GM19240 (cell line): ENCODE measurements at regions not wholly inside any gene's neighbourhood (a gene's known extent, or its start where the extent isn't known, plus 50 kb on each side); places are given as distances from the start of the nearest gene placed in this dataset.

Source experiments
- DNase-seq: peaks from one replicate; pipeline ENCODE4 v3.0.0; 2011; ENCODE audit warnings: low spot score; ENCODE audit not compliant: insufficient read length

GRCh38 chr1:68332041-68332440 is 99.7 kb upstream of the WLS start:
- no peak for DNase-seq

DNA sequence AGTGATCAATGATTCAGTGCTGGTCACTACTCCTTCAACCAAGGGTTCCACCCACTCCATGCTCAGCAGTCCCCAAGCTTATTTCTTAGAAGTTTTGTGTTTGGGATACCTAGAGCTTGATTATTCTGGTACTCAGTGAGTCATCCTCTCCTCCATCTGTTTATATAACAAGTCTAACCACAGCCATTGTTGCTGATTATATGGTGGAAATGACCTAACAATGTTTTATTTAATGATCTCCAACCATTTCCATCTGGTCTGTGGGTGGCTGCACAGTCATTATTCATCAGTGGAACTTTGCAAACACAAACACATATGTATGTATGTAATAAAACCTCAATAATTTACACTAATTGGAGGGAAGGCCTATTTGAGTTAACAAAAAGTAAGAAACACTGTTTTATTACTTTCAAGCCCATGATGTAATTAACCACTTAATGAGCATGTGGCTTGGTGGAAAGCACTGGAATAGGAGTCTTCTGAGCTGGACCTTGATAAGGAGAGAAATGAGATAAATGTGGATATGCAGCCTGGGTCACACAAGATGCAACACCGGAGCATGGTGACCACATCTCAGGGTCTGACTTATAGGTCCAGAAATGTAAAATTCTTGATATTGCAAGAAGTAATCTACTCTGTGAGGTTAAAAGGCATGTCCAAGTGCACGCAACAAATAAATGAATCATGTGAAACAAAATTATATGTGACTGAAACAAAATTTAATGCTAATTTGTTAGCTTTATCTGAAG is 99.0 kb upstream of the WLS start:
- DNase-seq = no peak

DNA sequence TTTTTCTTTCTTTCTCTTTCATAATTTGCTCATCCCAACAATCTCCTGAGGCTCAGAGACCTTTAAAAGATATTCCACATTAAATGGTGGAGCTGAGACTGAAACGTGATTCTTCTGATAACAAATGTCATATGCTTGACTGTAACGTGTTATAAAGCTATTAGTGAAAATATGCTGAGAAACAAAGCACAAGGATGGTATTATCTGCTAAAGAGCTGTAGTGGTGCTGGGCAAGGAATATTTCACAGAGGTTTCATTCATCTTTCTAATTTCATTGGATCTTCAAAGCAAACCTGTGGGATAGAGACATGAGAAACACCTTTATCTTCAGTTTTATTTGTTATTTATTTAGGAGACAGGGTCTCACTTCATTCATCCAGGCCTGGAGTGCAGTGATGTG is 98.1 kb upstream of the WLS start:
- DNase-seq = no peak

GRCh38 chr1:68329096-68329835 is 96.9 kb upstream of the WLS start:
- no peak for DNase-seq

- DNase-seq = no peak
Measured at GRCh38 chr1:68328490-68328889, 96.2 kb upstream of the WLS start.

DNA sequence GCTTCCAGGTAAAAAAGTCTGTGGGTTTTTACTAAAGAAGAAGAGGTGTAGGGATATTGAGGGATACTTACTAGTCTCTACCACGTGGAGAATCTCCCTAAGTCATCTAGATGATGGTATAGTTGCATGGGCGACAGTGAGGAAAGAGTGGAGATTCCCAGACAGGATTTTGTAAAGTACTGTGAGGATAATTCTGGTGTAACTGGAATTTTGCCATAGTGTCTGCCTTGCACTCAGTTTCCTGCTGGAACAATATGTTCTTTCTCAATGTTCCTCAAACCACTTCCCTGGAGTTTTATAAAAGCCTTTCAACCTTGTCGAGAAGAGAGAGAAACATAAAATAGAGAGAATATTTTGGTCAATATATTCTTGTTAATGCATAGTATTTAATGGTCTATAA is 95.1 kb upstream of the WLS start:
- DNase-seq = no peak

DNA sequence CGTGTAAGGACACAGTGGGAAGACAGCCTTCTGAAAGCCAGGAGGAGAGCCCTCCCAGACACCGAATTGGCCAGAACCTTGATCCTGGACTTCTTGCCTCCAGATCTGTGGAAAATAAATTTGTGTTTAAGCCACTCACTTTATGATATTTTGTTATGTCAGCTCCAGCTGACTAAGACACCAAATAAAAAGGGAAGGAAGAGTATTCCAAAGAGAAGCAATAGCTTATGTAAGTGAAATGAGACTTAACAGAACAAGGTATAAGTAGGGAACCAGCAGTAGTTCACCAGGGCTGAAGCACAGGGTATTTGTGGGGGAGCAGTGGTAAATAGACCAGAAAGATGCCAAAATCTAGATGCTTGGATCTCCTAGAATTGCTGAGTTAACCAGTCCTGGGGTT is 94.2 kb upstream of the WLS start:
- DNase-seq = no peak

GRCh38 chr1:68324316-68324715 is 92.0 kb upstream of the WLS start:
- DNase-seq = no peak

- no peak for DNase-seq
Measured at GRCh38 chr1:68322837-68323687, 90.7 kb upstream of the WLS start.

- no peak for DNase-seq
Measured at GRCh38 chr1:68322096-68322495, 89.8 kb upstream of the WLS start.

DNA sequence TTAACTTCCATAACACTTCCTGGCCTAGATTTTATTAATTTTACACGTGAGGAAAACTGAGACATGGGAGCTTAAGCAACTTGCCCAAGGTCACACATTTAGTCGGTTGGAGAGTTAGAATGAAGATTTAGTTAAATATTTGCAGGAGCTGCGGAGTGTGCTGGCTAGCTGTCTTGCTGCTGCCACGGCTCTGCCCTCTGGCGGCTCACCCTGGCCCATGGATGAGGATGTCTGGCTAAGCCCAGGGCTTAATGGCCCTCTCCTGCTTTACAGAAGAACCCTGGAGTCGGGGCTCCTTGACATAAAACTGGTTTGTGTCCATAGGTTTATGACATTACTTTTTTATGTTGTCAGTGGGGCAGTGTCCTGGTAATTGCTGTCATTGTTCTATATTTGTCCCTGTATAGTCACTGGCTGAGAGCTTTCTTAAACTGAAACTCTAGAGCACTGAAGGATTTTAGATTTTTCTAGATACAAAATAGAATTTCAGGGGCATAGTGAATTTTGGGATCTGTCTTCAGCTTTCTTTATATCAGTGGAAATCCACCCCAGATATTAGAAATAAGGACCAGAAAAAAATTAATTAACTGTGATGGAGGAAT is 88.9 kb upstream of the WLS start:
- no peak for DNase-seq

- no peak for DNase-seq
Measured at GRCh38 chr1:68320349-68320748, 88.0 kb upstream of the WLS start.

- DNase-seq = no peak
Measured at GRCh38 chr1:68319907-68320306, 87.6 kb upstream of the WLS start.

DNA sequence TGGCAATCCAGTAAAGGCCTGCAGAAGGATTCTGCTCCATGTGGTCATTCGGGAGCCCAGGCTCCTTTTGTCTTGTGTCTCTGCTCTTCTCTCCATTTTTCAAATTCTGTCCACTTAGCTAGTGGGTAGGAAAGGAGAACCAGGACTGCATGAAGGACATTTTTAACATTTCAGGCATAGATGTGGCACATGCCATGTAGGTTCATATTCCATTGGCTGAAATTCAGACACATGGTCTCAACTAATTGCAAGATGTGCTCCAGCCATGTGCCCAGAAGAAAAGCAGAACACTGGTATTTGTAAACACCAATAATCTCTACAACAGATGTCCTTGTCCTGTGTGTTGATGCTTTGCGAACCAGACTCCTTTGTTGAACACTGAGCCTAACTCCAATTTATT is 85.2 kb upstream of the WLS start:
- no peak for DNase-seq

- no peak for DNase-seq
Measured at GRCh38 chr1:68314151-68314780, 81.9 kb upstream of the WLS start.

GRCh38 chr1:68313735-68314134 is 81.4 kb upstream of the WLS start:
- DNase-seq = no peak

DNA sequence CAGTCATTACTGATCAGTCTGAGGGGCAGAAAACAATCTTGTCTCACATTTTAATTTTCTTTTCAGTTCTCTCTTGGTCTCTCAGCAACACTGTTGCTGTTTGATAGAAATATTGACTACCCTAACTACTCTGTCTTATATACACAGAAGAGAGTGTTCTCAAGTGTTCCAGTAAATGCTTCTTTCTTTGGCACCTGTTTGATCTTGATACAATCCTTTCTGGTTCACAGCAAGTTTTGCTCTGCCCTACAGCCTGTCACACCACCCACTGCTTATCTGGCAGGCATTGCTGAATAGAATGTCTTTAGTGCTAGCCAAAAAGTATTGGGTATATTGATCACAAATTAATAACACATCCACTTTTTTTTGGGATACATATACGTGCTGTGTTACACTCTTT is 75.7 kb upstream of the WLS start:
- no peak for DNase-seq

DNA sequence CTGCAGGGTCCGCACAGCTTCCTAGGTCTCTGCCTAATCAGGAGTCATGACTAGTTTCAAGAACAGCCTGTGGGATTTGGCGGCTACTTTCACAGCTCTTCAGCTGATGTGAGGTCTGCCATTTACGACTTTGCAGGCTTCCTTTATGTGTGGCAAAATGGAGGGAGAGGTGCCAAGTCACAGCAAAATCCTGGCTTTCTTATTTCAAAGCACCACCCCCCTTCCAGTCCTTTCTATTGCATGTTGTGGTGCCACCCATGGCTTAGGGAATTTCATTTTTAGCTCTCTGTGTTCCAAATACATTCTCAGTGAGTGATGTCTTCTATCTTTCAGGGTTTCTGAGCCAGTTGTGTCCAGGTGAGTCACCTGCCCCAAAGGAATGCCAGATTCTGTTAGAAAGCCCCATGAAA is 75.1 kb upstream of the WLS start:
- no peak for DNase-seq

- no peak for DNase-seq
Measured at GRCh38 chr1:68301471-68302001, 69.2 kb upstream of the WLS start.

DNA sequence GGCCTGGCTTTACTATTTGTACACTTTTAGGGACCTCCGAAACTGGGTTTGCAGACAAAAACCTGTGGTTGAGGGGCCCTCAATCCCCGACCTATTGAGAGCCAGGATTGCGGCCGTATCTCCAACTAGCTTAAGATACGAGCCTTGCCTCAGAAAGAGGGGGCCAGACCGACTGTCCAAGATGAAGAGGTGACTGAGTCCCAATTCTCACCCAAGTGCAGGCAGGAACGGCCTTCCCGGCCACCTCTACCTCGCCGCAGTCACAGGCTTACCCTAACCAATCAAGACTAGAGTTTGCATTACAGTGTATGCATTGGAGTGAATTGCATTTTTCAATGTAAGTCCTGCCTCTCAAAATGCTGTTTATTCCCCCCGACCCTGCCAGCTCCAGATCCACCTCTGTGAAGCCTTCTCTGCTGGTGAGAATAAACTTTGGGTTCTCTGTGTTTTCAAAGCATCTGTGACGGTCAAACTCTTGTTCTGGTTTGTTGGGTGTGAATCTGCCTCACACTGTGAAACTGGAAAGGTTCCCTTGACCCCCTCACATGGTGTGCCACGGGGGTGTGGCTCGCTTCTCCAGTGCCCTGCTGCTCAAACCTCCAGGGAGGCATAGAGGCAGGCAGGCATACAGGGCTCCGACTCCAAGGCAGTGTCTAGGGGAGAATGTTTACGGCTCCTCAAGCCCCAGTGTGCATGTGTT is 62.2 kb upstream of the WLS start:
- DNase-seq = no peak
